Right lobe of liver (tissue), 6 donors: ENCODE measurements at regions not wholly inside any gene's neighbourhood (a gene's known extent, or its start where the extent isn't known, plus 50 kb on each side); places are given as distances from the start of the nearest gene placed in this dataset.

Source experiments
- ATAC-seq, 4 donors: fragments of 200-7000 bp; cut with Tn5 transposase; one replicate each; pipeline ENCODE4 v1.9.1; 2020; ENCODE audit warnings: mild to moderate bottlenecking in 4 of 4, moderate library complexity in 4 of 4
- DNase-seq, 3 donors: peaks; one replicate each; pipeline ENCODE4 v3.0.0-alpha.2; 2020
- H3K27ac ChIP-seq, 3 donors: fragments of 200-600 bp; one replicate each; pipeline ENCODE4 v1.8.0; 2022
- H3K27me3 ChIP-seq, 2 donors: fragments of 200-600 bp; one replicate each; pipeline ENCODE4 v1.8.0; 2022
- H3K36me3 ChIP-seq, 4 donors: fragments of 200-600 bp; sonication (generic) in 1 of 4; one replicate each; pipeline versions ENCODE4 v1.5.1 to v1.8.0; 2017 to 2022; ENCODE audit warnings: control low read depth in 1 of 4
- H3K4me1 ChIP-seq, 4 donors: fragments of 200-600 bp; sonication (generic) in 1 of 4; one replicate each; pipeline versions ENCODE4 v1.5.1 to v1.8.0; 2017 to 2022; ENCODE audit warnings: control low read depth in 1 of 4
- H3K4me3 ChIP-seq, 3 donors: fragments of 200-600 bp; one replicate each; pipeline ENCODE4 v1.8.0; 2022
- H3K9me3 ChIP-seq, 4 donors: fragments of 200-600 bp; sonication (generic) in 1 of 4; one replicate each; pipeline versions ENCODE4 v1.5.1 to v1.8.0; 2017 to 2022; ENCODE audit warnings: control low read depth in 1 of 4
- CTCF ChIP-seq, 4 donors: fragments of 200-600 bp in 3 of 4; fragments of 450-650 bp in 1 of 4; IDR thresholded peaks; one replicate each; pipeline versions ENCODE4 v1.5.1 to v1.8.0; 2016 to 2022; ENCODE audit warnings: antibody characterized with exemption in 4 of 4, mild to moderate bottlenecking in 2 of 4
- POLR2A ChIP-seq: fragments of 450-650 bp; IDR thresholded peaks from one replicate; pipeline ENCODE4 v1.6.1; 2017; ENCODE audit warnings: antibody characterized with exemption, mild to moderate bottlenecking
- WGBS: methylation state at CpG from one replicate; pipeline ENCODE4 v1.1.6; 2018; ENCODE audit warnings: low coverage, low lambda C conversion rate; ENCODE audit not compliant: insufficient coverage; ENCODE audit errors: missing lambda C conversion rate; 5-methylcytosine and 5-hydroxymethylcytosine counted together
- intact Hi-C, 2 donors: fragments of 100-400 bp; cut with DNase I; formaldehyde crosslinking; loops; one replicate each; pipeline versions ENCODE4 v1.11.2 to v1.14.1; 2022
- donor health status: DM: no; HTN: yes; CAD: no.
- donor health status: DM: no; HTN: no; CAD: no.
- donor health status: DM: no; HTN: no; CAD: no.
- donor health status: DM: no; HTN: yes; CAD: no.
- donor health status: DM: no; HTN: yes; CAD: no.

DNA sequence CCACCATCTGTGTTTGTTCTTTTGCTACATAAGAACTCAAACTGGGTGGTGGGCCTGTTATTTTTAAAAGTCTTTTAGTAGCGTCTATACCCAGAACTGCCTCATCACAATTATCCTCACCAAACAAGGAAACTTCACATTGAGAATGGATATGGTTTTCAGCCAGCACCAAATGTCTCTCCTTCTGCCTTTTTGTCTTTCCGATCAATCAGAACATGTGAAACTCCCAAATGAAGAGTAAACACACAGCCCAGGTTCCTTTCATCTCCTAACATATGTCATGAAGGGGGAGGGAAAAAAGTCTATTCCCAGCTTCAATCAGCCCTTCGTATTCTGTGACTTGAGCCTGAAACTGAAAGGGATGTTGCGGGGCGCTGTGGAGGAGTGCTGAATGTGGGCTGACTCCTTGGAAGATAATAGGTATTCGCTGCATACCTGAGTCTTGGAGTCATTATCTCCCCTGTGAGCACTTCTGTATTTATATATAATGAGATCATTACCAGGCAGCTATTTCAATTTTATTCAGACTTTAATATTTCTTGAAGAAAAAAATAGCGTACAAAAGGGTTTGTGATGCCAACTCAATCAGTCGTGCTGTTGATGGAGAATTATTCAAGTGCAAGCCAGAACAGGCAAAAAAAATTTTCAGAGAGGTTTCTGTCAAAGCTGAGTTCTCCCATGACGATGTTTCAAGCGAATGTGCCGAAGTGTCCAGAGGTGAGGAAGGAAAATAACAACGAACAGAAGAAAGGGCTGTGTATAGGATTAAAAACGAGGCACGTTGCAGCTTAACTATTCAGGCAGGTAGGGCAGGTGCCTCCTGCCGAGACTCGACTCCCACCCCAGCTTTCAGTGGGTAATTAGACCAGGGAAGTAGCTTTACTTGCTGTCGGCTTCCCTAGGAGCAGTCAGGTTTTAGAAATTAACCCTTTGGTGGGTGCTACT is 163.9 kb upstream of the NOCT start:
- intact Hi-C loops = no loop called here
- Histone ChIP-seq H3K36me3 (no peaks in the 10 kb centered on the region), H3K9me3 (no peaks in the 10 kb centered on the region), H3K4me3 (no peak overlapping the region), H3K27me3 (no peaks in the 10 kb centered on the region), H3K4me1 (no peaks in the 10 kb centered on the region), H3K27ac (no peak overlapping the region)
- DNase-seq (no peak), ATAC-seq (no peak)
- 16% methylated on average over 17 of the region's 17 CpGs for WGBS
- TF ChIP-seq POLR2A (no peak), CTCF (IDR thresholded peaks at IDR 0.05) (no peak)

- Histone ChIP-seq H3K36me3 (no peaks in the 10 kb centered on the region), H3K4me3 (no peak overlapping the region), H3K27me3 (no peaks in the 10 kb centered on the region), H3K4me1 (no peaks in the 10 kb centered on the region), H3K27ac (no peak overlapping the region), H3K9me3 (no peaks in the 10 kb centered on the region)
- no peak for TF ChIP-seq POLR2A
- no peak for TF ChIP-seq CTCF (IDR thresholded peaks at IDR 0.05)
- DNase-seq = no peak
- 35% methylated on average over 9 of the region's 9 CpGs for WGBS
- ATAC-seq = no peak
- intact Hi-C loops = no loop called here
These were observed 169.9 kb upstream of the NOCT start for GRCh38 chr4:138845664-138846063.

- WGBS = 29% methylated on average over 3 of the region's 6 CpGs
- Histone ChIP-seq H3K9me3 (no peaks in the 10 kb centered on the region), H3K4me1 (no peaks in the 10 kb centered on the region), H3K27ac (no peak overlapping the region), H3K27me3 (no peaks in the 10 kb centered on the region), H3K4me3 (no peak overlapping the region), H3K36me3 (no peaks in the 10 kb centered on the region)
- ATAC-seq (no peak), DNase-seq (no peak)
- intact Hi-C loops = no loop called here
- no peak for TF ChIP-seq CTCF (IDR thresholded peaks at IDR 0.05)
- TF ChIP-seq POLR2A = no peak
These were observed 170.5 kb upstream of the NOCT start for GRCh38 chr4:138845054-138845453.

- TF ChIP-seq CTCF (IDR thresholded peaks at IDR 0.05) (no peak), POLR2A (no peak)
- intact Hi-C loops = no loop called here
- Histone ChIP-seq H3K4me1 (no peaks in the 10 kb centered on the region), H3K9me3 (no peaks in the 10 kb centered on the region), H3K4me3 (no peak overlapping the region), H3K27me3 (no peaks in the 10 kb centered on the region), H3K27ac (no peak overlapping the region), H3K36me3 (no peaks in the 10 kb centered on the region)
- WGBS = 72% methylated on average over 7 of the region's 7 CpGs
- DNase-seq = no peak
- no peak for ATAC-seq
These were observed 172.0 kb upstream of the NOCT start for GRCh38 chr4:138843616-138844015.
